SK-N-MC (cell line): ENCODE measurements at regions not wholly inside any gene's neighbourhood (a gene's known extent, or its start where the extent isn't known, plus 50 kb on each side); places are given as distances from the start of the nearest gene placed in this dataset.

Experiments used
- EZH2 ChIP-seq: fragments of 200-600 bp; sonication (generic); IDR thresholded peaks from one replicate; pipeline ENCODE4 v1.6.1; 2017; ENCODE audit warnings: antibody characterized with exemption
- POLR2AphosphoS5 ChIP-seq: IDR thresholded peaks from 2 replicates; pipeline ENCODE4 v1.6.1; 2012; ENCODE audit warnings: mild to moderate bottlenecking, low read depth, low read length, borderline replicate concordance

DNA sequence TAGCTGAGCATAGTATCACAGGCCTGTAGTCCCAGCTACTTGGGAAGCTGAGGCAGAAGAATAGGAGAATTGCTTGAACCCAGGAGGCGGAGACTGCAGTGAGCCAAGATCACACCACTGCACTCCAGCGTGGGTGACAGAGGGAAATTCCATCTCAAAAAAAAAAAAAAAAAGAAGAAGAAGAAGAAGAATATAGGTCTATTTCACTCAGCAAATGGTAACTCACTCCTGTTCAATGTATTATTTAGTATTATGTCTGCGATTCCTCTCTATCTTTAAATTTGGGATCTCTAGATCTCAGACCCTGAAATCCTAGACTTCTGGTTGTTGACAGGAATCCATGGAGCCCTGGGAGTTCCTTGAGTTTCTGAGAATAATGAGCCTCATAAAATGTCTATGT is 98.6 kb downstream of the HFE start:
- TF ChIP-seq POLR2AphosphoS5 = no peak
- no peak for TF ChIP-seq EZH2
